ENCODE measurements at regions not wholly inside any gene's neighbourhood (a gene's known extent, or its start where the extent isn't known, plus 50 kb on each side); places are given as distances from the start of the nearest gene placed in this dataset.

DNA sequence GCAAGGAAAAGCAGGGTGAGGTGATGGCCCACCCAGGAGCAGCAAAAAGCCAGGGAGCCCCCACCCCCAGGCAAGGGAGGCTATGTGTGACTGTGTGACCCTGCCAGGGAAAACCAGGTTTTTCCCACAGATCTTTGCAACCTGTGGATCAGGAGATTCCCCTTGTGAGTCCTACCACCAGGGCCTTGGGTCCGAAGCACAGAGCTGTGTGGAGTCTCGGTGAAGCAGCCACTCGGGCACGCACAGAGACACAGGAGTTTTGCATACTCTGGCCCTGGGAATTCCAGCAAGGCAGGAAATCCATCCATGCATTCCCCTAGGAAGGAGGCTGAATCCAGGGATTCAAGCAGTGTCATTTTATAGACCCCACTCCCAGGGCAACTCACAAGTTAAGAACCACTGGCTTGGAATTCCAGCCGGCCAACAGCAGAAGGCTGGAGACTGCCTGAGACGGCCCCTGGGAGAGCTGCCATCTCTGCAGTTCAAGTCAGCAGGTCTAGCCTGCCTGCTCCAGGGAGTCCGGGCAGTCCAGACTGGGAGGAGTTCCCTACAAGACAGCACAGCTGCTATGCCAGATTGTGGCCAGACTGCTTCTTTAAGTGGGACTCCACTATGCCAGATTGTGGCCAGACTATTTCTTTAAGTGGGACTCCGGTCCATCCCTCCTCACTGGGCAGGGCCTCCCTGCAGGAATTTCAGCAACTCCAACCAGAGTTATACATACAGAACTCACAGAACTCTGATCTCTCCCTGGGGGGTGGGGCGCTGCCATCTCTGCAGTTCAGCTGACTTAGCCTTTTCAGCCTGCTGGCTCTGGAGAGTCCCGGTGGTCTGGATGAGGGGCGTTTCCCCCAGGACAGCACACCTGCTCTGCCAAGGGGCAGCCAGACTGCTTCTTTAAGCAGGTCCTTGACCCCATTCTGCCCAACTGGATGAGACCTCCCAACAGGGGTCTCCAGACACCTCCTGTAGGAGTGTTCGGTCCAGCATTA is 85.1 kb upstream of the ADAD1 start:
- no peak overlapping the region for H3K4me3 ChIP-seq (ENCODE audit: low read length)
- TF ChIP-seq, protein P1, sequence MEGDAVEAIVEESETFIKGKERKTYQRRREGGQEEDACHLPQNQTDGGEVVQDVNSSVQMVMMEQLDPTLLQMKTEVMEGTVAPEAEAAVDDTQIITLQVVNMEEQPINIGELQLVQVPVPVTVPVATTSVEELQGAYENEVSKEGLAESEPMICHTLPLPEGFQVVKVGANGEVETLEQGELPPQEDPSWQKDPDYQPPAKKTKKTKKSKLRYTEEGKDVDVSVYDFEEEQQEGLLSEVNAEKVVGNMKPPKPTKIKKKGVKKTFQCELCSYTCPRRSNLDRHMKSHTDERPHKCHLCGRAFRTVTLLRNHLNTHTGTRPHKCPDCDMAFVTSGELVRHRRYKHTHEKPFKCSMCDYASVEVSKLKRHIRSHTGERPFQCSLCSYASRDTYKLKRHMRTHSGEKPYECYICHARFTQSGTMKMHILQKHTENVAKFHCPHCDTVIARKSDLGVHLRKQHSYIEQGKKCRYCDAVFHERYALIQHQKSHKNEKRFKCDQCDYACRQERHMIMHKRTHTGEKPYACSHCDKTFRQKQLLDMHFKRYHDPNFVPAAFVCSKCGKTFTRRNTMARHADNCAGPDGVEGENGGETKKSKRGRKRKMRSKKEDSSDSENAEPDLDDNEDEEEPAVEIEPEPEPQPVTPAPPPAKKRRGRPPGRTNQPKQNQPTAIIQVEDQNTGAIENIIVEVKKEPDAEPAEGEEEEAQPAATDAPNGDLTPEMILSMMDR (conservative IDR thresholded peaks at IDR 0.05; ENCODE audit: low read depth, low read length) = no peak
- DNase-seq (ENCODE audit: low read depth) = no peak

DNA sequence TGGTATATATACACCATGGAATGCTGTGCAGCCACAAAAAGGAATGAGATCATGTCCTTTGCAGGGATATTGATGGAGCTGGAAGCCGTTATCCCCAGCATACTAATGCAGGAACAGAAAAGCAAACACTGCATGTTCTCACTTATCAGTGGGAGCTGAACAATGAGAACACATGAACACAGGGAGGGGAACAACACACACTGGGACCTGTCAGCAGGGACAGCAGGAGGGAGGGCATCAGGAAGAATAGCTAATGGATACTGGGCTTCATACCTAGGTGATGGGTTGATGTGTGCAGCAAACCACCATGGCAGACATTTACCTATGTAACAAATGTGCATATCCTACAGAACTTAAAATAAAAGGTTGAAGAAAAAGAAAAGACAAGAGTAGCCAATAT is 81.1 kb upstream of the ADAD1 start:
- no peak for DNase-seq (ENCODE audit: low read depth)
- TF ChIP-seq, protein P1 (conservative IDR thresholded peaks at IDR 0.05; ENCODE audit: low read depth, low read length) = no peak
- no peak overlapping the region for H3K4me3 ChIP-seq (ENCODE audit: low read length)

DNA sequence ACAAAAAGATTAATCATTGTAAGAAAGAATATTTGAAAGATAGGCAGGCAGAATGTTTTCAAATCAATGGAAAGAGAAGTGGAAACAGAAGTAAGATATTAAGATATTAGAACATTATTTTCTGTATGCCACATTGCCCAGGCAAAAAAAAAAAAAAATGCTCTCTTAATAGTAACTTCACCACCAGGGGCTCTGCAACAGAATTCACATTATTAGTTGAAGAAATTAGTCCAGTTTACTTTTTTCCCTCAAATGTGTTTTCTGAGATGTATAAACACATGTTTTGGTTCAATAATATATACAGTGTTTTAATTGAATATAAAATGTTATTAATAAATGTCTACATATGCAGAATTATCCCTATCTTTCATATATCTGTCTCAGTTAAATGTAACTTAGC is 78.0 kb upstream of the ADAD1 start:
- H3K4me3 ChIP-seq (ENCODE audit: low read length) = no peak overlapping the region
- no peak for DNase-seq (ENCODE audit: low read depth)

DNA sequence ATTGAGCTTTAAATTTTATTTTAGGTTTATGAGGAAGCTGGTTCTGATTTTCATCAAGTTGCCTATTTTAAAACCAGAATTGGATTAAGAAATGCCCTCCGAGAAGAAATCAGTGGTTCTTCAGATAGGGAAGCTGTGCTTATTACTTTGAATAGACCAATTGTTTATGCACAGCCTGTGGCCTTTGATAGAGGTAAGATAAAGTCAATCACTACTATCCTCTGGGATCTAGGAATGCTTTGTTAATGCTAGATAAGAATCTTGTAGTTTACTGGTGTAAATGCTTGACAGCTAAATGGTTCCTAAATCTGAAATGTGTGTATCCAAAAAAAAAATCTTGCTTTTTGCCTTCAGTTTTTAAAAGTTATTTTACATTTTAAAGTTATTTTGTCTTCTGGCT is 73.0 kb upstream of the ADAD1 start:
- H3K4me3 ChIP-seq (ENCODE audit: low read length) = no peak overlapping the region
- TF ChIP-seq, protein P1 (conservative IDR thresholded peaks at IDR 0.05; ENCODE audit: low read depth, low read length) = no peak
- no peak for DNase-seq (ENCODE audit: low read depth)

More for the DNA sequence above, 78.0 kb upstream of the ADAD1 start:
- TF ChIP-seq, protein P1 (conservative IDR thresholded peaks at IDR 0.05; ENCODE audit: low read depth, low read length) = peak; percentile 32

DNA sequence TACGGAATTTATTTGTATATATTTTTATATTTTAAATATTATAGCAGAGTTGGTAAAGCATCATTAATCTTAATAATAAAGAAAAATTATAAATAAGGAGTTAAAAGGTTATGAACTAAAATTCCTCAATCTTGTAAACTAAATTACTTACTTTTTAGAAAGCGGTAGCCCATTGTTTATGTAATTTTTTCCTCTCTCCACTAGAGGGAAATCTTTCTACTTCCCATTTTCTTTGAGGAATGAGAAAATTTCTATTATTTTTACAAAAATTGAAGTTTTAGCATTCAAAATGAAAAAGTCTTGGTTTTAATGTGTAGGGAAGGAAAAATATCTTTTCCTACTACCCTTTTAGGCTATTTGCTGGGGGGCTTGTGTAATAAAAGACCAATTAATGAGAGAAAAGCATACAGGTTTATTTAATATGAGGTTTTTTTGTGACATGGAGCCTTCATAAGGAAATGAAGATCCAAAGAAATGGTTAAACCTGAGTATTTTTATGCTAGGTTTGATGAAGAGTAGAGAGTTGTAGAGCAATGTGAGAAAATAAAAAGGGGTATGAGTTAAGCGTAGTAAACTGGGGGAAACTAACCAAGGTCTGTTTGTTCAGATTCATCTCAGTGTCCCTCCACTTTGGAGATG is 68.7 kb upstream of the ADAD1 start:
- no peak overlapping the region for H3K4me3 ChIP-seq (ENCODE audit: low read length)
- no peak for DNase-seq (ENCODE audit: low read depth)
- TF ChIP-seq, protein P1 (conservative IDR thresholded peaks at IDR 0.05; ENCODE audit: low read depth, low read length) = peak; percentile 56

DNA sequence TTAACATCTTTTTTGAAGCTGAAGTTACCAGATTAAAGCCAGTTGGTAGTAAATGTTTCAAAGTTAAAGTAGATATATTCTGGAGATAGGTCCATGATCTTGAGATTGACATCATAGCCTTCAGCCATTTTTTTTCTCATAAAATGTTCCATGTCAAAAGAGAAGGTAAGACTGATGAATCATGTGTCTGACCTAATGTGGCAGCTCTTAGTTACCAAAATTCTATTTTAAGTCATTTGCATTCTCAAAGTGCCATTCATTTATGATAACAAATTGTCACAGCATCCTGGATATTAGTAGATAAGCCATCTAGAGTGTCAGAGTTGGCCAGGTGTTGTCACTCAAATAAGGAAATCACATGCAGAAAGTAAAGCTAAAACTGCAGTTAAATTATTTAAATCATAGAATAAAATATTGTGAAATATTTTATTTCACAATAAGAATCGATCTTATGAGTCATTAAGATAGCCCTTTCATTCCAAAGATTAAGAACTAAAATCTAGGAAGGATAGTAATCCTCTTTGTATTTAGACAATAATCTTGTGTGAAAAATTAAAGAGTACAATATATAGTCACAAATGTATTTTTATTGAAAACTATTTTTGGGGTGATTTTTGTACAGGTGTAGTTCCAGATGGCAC is 65.7 kb upstream of the ADAD1 start:
- DNase-seq (ENCODE audit: low read depth) = no peak
- H3K4me3 ChIP-seq (ENCODE audit: low read length) = no peak overlapping the region
- TF ChIP-seq, protein P1 (conservative IDR thresholded peaks at IDR 0.05; ENCODE audit: low read depth, low read length) = no peak
